GM12878 (cell line): ENCODE measurements at regions not wholly inside any gene's neighbourhood (a gene's known extent, or its start where the extent isn't known, plus 50 kb on each side); places are given as distances from the start of the nearest gene placed in this dataset.

Source experiments
- CTCF ChIP-seq, 3 experiments: IDR thresholded peaks in 2 of 3; conservative IDR thresholded peaks in 1 of 3; 2 replicates each; pipeline ENCODE4 v1.5.1; 2011; ENCODE audit warnings: low read depth in 3 of 3, low read length in 3 of 3, mild to moderate bottlenecking in 3 of 3, control low read depth in 2 of 3, moderate library complexity in 2 of 3, inconsistent platforms in 1 of 3, mixed read lengths in 1 of 3; ENCODE audit not compliant: control insufficient read depth in 2 of 3, insufficient read depth in 1 of 3; ENCODE audit errors: extremely low read depth in 1 of 3
- GABPA ChIP-seq: IDR thresholded peaks from 2 replicates; pipeline ENCODE4 v1.6.1; 2014; ENCODE audit warnings: antibody characterized with exemption, low read depth, mild to moderate bottlenecking, inconsistent platforms
- IRF4 ChIP-seq: IDR thresholded peaks from 2 replicates; pipeline ENCODE4 v1.6.1; 2011; ENCODE audit warnings: low read depth, low read length
- PKNOX1 ChIP-seq: fragments of 450-650 bp; IDR thresholded peaks from 2 replicates; pipeline ENCODE4 v1.6.1; 2016; ENCODE audit warnings: mild to moderate bottlenecking
- POLR2A ChIP-seq: IDR thresholded peaks from 2 replicates; pipeline ENCODE4 v1.6.1; 2011; ENCODE audit warnings: low read depth, mild to moderate bottlenecking, low read length

- TF ChIP-seq GABPA (no peak), CTCF (IDR thresholded peaks at IDR 0.05 in 2 of 3, conservative IDR thresholded peaks at IDR 0.05 in 1 of 3; ENCODE audit: control insufficient read depth in 2 of 3, extremely low read depth in 1 of 3, insufficient read depth in 1 of 3, low read depth in 3 of 3, low read length in 3 of 3) (no peak), IRF4 (no peak), PKNOX1 (no peak), POLR2A (no peak)
Observed at GRCh38 chr12:87413784-87414183, 615.4 kb downstream of the C12orf50 start.
